Panc1 (cell line): ENCODE measurements at regions not wholly inside any gene's neighbourhood (a gene's known extent, or its start where the extent isn't known, plus 50 kb on each side); places are given as distances from the start of the nearest gene placed in this dataset.

ENCODE experiments used
- ATAC-seq: fragments of 200-7000 bp; cut with Tn5 transposase; 2 replicates; pipeline ENCODE4 v1.9.1; 2020; ENCODE audit warnings: mild to moderate bottlenecking, moderate library complexity
- BruUV-seq: library from RNA; stranded (reverse); fragments of 400-500 nt; replicated peaks from 2 replicates; lab custom pipeline; 2021; lab: Mats Ljungman, UMichigan
- CTCF ChIA-PET: fragments of 300-600 bp; sonication (Branson Sonifier 250); formaldehyde crosslinking; loops from one replicate; lab custom pipeline; 2022; ENCODE audit warnings: antibody characterized with exemption; lab: Charles Lee
- POLR2A ChIA-PET: fragments of 300-600 bp; sonication (Branson Sonifier 250); formaldehyde crosslinking; loops from one replicate; lab custom pipeline; 2022; ENCODE audit warnings: antibody characterized with exemption; lab: Charles Lee
- DNase-seq: peaks from one replicate; pipeline ENCODE4 v3.0.0-alpha.2; 2010; ENCODE audit warnings: low read depth, low spot score
- H3K27ac ChIP-seq: 2 replicates; pipeline ENCODE4 v1.5.1; 2011; ENCODE audit warnings: mild to moderate bottlenecking, low read length, inconsistent platforms
- H3K27me3 ChIP-seq: fragments of 200-500 bp; sonication (Bioruptor generic); 2 replicates; pipeline ENCODE4 v1.6.0; 2014; ENCODE audit warnings: low read length, inconsistent platforms; ENCODE audit not compliant: control insufficient read depth, insufficient read depth
- H3K36me3 ChIP-seq: fragments of 200-500 bp; sonication (Bioruptor generic); 2 replicates; pipeline ENCODE4 v1.5.1; 2014; ENCODE audit warnings: inconsistent platforms, mild to moderate bottlenecking, low read length, moderate library complexity; ENCODE audit not compliant: control insufficient read depth, insufficient read depth
- H3K4me1 ChIP-seq: 2 replicates; pipeline ENCODE4 v1.5.1; 2011; ENCODE audit warnings: inconsistent platforms, mild to moderate bottlenecking, low read length, moderate library complexity; ENCODE audit not compliant: control insufficient read depth, insufficient read depth
- H3K4me3 ChIP-seq, 2 experiments: 2 replicates each; pipeline ENCODE4 v1.5.1; 2011 to 2012; ENCODE audit warnings: low read depth in 2 of 2, low read length in 2 of 2, mild to moderate bottlenecking in 2 of 2, inconsistent platforms in 1 of 2, moderate library complexity in 1 of 2
- H3K9me3 ChIP-seq: fragments of 200-500 bp; sonication (Bioruptor generic); 2 replicates; pipeline ENCODE4 v1.5.1; 2014; ENCODE audit warnings: low read depth, mild to moderate bottlenecking, inconsistent platforms, low read length, moderate library complexity; ENCODE audit not compliant: control insufficient read depth, insufficient read depth
- POLR2AphosphoS5 ChIP-seq: IDR thresholded peaks from 2 replicates; pipeline ENCODE4 v1.6.1; 2012; ENCODE audit warnings: mild to moderate bottlenecking, low read depth, low read length, moderate library complexity
- SIN3A ChIP-seq: IDR thresholded peaks from 2 replicates; pipeline ENCODE4 v1.6.1; 2012; ENCODE audit warnings: low read depth, mild to moderate bottlenecking, low read length, moderate library complexity, borderline replicate concordance; ENCODE audit not compliant: insufficient read depth
- TCF7L2 ChIP-seq: IDR thresholded peaks from 2 replicates; pipeline ENCODE4 v1.6.1; 2011; ENCODE audit warnings: mild to moderate bottlenecking, low read depth, low read length, inconsistent platforms
- in situ Hi-C: cut with HindIII; loops from 2 replicates; pipeline ENCODE4 v1.10.0; 2016; ENCODE audit warnings: low sequenced_read_pairs, low pct_unique_long_range_greater_than_20kb
- intact Hi-C: fragments of 100-400 bp; cut with micrococcal nuclease; formaldehyde crosslinking; loops from one replicate; pipeline ENCODE4 v1.10.0; 2022; ENCODE audit not compliant: unreplicated experiment
- TF ChIP-seq, protein P1 (sequence below): fragments of 450-650 bp; IDR thresholded peaks from 2 replicates; pipeline ENCODE4 v1.5.1; 2017; ENCODE audit warnings: mild to moderate bottlenecking
- TF ChIP-seq, protein P2 (sequence below), 2 experiments: IDR thresholded peaks; 2 replicates each; pipeline ENCODE4 v1.6.1; 2011 to 2012; ENCODE audit warnings: low read depth in 2 of 2, control low read depth in 1 of 2, low read length in 1 of 2, mild to moderate bottlenecking in 1 of 2, moderate library complexity in 1 of 2; ENCODE audit not compliant: insufficient read depth in 1 of 2

DNA sequence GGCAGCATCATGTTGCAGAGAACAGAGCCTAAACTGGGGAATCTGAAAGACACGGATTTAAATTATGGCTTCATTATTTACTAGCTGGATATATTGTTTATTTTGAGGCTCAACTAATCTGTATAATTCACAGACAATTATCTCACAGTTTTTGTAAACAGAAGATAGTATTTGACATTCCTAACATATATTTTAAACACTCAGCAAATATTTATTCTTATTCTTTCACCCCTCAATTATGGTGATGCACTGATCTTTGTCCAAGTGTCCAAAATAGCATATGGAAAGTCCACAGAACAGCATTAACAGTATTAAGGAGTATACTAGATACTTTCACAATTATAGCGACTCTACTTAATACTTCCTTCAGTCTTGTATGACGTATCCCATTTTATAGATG lies 257.0 kb downstream of the ADGRG6 start:
- TF ChIP-seq, protein P1, sequence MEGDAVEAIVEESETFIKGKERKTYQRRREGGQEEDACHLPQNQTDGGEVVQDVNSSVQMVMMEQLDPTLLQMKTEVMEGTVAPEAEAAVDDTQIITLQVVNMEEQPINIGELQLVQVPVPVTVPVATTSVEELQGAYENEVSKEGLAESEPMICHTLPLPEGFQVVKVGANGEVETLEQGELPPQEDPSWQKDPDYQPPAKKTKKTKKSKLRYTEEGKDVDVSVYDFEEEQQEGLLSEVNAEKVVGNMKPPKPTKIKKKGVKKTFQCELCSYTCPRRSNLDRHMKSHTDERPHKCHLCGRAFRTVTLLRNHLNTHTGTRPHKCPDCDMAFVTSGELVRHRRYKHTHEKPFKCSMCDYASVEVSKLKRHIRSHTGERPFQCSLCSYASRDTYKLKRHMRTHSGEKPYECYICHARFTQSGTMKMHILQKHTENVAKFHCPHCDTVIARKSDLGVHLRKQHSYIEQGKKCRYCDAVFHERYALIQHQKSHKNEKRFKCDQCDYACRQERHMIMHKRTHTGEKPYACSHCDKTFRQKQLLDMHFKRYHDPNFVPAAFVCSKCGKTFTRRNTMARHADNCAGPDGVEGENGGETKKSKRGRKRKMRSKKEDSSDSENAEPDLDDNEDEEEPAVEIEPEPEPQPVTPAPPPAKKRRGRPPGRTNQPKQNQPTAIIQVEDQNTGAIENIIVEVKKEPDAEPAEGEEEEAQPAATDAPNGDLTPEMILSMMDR, result no peak
- TF ChIP-seq TCF7L2 (no peak), POLR2AphosphoS5 (no peak), SIN3A (no peak)
- TF ChIP-seq, protein P2, sequence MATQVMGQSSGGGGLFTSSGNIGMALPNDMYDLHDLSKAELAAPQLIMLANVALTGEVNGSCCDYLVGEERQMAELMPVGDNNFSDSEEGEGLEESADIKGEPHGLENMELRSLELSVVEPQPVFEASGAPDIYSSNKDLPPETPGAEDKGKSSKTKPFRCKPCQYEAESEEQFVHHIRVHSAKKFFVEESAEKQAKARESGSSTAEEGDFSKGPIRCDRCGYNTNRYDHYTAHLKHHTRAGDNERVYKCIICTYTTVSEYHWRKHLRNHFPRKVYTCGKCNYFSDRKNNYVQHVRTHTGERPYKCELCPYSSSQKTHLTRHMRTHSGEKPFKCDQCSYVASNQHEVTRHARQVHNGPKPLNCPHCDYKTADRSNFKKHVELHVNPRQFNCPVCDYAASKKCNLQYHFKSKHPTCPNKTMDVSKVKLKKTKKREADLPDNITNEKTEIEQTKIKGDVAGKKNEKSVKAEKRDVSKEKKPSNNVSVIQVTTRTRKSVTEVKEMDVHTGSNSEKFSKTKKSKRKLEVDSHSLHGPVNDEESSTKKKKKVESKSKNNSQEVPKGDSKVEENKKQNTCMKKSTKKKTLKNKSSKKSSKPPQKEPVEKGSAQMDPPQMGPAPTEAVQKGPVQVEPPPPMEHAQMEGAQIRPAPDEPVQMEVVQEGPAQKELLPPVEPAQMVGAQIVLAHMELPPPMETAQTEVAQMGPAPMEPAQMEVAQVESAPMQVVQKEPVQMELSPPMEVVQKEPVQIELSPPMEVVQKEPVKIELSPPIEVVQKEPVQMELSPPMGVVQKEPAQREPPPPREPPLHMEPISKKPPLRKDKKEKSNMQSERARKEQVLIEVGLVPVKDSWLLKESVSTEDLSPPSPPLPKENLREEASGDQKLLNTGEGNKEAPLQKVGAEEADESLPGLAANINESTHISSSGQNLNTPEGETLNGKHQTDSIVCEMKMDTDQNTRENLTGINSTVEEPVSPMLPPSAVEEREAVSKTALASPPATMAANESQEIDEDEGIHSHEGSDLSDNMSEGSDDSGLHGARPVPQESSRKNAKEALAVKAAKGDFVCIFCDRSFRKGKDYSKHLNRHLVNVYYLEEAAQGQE (IDR thresholded peaks at IDR 0.05; ENCODE audit: insufficient read depth in 1 of 2, low read depth in 2 of 2, low read length in 1 of 2), result no peak
- POLR2A ChIA-PET, result no interaction called here
- intact Hi-C loops (no loop called here), in situ Hi-C loops (no loop called here)
- Histone ChIP-seq H3K9me3 (no peaks in the 10 kb centered on the region), H3K4me3 (no peak overlapping the region), H3K27ac (no peak overlapping the region), H3K27me3 (no peaks in the 10 kb centered on the region; the same call in 1 of the 2 replicates), H3K4me1 (no peaks in the 10 kb centered on the region), H3K36me3 (no peaks in the 10 kb centered on the region; the same call in 1 of the 2 replicates)
- no TSS peak for BruUV-seq
- CTCF ChIA-PET, result no interaction called here
- DNase-seq (no peak), ATAC-seq (no peak)

- POLR2A ChIA-PET, result no interaction called here
Measured at GRCh38 chr6:142561511-142562265, 259.9 kb downstream of the ADGRG6 start.

More at GRCh38 chr6:142561511-142562265, 259.9 kb downstream of the ADGRG6 start:
- Histone ChIP-seq H3K4me3 (no peak overlapping the region), H3K9me3 (no peaks in the 10 kb centered on the region), H3K36me3 (no peaks in the 10 kb centered on the region; the same call in 1 of the 2 replicates), H3K27ac (no peak overlapping the region), H3K27me3 (no peaks in the 10 kb centered on the region; the same call in 1 of the 2 replicates), H3K4me1 (no peaks in the 10 kb centered on the region)
- no peak for DNase-seq
- CTCF ChIA-PET, result no interaction called here
- TF ChIP-seq, protein P2 (IDR thresholded peaks at IDR 0.05; ENCODE audit: insufficient read depth in 1 of 2, low read depth in 2 of 2, low read length in 1 of 2), result no peak
- TF ChIP-seq POLR2AphosphoS5 (no peak), SIN3A (no peak), TCF7L2 (no peak)
- TF ChIP-seq, protein P1, result no peak
- no peak for ATAC-seq
- in situ Hi-C loops (no loop called here), intact Hi-C loops (no loop called here)
- BruUV-seq, result no TSS peak
